Activated CD8-positive, alpha-beta memory T cell treated with anti-CD3 and anti-CD28 coated beads, Interleukin-2, amount 50 U/mL, for 24 hours (primary cell): ENCODE measurements at regions not wholly inside any gene's neighbourhood (a gene's known extent, or its start where the extent isn't known, plus 50 kb on each side); places are given as distances from the start of the nearest gene placed in this dataset.
"Not testable (repeated sequence)": the region's sequence is repeated elsewhere in the genome, so short reads cannot be mapped to it uniquely, and the experiment has no call there.

ENCODE experiments used
- DNase-seq: peaks from one replicate; pipeline ENCODE4 v3.0.0-alpha.2; 2020; ENCODE audit errors: extremely low read depth

DNA sequence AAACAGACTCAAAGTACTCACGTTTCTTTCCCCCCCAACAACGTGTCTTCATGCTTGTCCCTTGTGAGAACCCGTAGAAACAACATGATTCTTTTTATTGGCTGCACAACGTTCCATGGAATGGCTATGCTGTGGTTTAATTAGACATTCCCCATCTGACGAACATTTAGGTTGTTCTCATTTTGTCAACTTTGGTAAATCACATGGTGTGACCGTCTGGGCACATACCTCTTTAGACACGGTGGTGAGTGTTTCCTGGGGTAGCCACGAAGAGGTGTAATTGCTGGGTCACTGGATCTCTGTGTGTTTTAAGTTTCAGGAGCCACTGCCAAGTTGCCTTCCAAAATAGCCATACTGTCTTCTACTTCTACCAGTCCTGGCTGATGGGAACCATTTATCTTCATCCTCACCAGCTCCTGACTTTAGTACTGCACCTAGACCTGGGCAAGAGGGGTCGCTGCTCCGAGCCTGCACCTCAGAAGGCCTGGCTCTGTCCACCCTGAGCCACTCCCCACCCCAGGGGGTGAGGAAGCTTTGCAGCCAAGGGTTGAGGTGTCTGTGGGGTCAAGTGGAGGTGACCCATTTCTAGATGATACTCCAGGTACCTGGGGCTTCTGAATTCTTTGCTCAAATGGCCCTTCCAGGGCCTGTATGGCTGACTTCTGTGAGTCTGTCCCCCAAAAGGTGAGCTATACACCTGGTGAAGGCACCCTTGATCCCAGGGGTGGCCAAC, 84.7 kb downstream of the IRX5 start:
- DNase-seq: no peak

DNA sequence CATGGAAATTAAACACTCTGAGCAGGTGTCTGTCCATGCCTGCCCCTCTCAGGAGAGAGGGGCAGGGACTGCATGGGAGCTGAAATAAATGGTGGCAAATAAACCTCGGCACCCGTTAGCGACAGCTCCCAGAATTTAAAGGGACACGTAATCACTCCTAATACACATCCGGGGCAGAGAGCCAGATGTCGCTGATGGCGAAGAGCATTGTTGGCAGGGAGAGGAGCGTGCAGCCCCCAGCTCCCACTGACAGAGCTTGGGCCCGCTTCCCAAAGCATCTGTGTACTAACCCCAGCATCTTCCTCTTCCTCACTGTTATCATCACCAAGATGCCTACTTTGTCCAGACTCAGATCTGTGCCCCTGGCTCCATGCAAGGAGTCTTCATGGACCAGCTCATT, 85.8 kb downstream of the IRX5 start:
- DNase-seq: no peak

DNA sequence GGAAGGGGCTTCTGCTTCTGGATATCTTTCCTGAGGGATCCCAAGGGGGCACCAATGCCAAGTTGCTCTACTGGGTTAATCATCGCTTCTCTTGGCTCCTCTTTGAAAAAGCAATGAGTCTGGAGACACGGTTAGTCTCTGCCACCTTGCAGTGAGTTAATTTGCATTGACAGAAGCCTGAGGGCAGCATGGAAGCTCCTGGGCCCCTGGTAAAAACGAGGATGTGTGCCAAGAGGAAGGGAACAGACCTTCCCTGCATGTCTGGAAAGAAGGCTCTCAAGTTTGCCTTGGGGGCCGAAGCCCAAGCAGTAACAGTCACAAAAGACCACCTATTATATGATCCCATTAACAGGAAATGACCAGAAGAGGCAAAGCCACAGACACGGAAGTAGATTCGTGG, 86.7 kb downstream of the IRX5 start:
- no peak for DNase-seq

DNA sequence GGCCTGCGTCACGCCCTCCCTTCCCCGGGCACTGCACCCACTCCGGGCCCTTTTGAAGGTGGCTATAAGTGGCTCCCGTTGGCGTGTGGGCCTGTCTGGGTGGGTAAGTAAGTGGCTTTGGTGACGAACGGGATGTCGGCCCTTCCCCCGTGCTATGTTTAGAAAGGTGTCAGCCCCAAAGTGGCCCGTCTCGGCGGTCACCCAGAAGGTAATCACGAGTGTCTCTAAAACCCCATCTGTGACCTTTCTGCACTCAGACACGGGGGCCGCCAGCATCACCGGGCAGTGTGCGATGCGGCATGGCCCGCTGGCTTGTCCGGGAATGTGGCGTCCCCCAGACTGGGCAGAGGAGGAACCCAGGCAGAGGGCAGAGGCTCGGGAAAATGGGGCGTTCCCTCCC, 88.2 kb downstream of the IRX5 start:
- DNase-seq: no peak

DNA sequence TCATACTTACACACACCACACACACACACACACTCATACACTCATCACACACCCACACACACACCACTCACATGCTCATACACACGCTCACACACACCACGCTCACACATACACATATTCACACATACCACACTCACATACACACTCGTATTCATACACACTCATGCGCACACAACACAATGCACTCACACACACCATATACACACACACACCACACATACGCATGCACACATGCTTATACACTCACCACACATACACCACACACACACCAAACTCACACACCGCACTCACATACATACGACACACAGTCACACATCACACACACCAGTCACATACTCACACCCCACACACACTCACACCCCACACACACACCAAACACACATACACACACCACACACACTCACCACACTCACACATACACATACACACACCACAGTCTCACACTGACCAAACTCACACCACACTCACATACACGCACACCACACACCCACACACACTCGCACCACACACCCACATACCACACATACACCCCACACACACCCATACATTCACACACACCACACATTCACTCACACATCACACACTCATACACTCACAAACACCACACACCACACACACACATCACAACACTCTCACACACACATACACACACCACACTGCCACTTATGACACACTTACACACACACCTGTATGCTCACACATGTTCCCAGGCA, 88.9 kb downstream of the IRX5 start:
- no peak for DNase-seq

DNA sequence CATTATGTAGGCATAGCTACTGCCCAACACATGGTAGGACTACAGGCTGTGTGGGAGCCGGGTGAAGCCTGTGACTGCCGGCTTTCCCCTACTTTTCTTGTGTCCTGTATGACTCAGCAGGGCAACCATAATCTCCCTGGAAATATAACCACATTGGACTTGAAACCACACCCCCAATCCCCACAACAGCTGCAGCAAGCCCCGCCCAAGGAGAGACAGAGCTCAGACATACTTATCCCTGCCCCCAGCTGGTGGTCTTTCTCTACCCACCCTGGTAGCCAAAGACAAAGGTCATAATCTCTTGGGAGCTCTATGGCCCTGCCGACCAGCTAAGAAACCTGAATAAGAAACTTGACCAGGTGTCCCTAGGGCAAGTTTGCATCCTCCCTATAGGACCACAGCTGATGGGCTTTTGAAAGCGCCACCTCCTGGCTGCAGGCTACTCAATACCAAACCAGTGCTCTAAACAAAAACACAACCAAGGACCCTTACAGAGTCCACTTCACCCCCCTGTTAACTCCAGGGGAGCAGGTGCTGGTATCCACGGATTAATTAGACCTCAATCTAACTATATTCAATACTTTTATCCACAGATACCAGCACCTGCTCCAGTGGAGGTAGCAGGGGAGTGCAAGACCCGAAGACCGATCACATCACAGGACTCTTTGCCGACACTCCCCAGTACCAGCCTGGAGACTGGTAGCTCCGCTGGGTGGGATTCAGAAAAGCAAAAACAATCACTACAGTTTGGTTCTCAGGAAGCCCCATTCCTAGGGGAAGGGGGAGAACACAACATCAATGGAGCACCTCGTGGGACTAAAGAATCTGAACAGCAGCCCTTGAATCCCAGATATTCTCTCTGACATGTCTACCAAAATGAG, 91.2 kb downstream of the IRX5 start:
- DNase-seq: no peak

DNA sequence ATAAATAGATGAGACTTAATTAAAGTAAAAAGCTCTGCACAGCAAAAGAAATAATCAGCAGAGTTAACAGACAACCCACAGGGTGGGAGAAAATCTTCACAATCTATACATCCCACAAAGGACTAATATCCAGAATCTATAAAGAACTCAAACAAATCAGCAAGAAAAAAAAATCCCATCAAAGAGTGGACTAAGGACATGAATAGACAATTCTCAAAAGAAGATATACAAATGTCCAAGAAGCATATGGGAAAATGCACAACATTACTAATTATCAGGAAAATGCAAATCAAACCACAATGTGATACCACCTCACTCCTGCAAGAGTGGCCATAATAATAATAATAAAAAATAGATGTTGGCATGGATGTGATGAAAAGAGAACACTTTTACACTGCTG, 96.6 kb downstream of the IRX5 start:
- DNase-seq: not testable (repeated sequence)

DNA sequence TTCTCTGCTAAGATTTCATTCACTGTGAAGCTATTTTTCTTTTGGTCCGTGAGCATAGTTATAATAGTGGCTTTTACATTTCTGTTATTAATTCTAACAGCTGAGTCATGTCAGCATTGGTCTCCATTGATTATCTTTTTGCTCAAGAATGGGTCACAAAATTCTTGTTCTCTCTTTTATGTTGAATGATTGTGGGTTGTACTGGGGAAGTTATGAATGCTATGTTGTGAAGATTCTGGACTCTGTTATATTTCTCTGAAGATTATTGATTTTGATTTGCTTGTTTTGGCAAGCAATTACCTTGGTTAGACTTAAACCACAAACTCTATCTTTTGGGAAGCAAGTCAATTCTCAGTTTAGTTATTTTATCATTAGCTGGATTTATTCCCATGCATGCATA, 98.8 kb downstream of the IRX5 start:
- no peak for DNase-seq

DNA sequence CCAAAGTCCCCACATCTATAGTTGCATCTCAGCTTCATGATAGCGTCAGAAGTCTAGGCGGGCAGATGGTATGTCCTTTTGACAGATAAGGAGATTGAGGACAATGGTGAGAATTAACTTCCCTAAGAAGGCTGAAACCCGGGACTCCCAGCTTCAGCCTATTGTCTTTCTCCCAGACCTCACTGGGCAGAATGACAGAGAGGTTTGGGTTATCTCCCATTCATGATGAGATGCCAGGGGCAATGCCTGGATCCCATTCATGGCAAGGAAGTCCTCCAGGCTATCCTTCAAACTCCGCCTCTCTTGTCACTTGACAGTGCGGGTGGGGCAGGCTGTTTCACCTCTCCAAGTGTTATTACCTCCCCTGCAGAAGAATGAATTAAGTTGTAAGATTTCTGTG, 100.3 kb downstream of the IRX5 start:
- no peak for DNase-seq

DNA sequence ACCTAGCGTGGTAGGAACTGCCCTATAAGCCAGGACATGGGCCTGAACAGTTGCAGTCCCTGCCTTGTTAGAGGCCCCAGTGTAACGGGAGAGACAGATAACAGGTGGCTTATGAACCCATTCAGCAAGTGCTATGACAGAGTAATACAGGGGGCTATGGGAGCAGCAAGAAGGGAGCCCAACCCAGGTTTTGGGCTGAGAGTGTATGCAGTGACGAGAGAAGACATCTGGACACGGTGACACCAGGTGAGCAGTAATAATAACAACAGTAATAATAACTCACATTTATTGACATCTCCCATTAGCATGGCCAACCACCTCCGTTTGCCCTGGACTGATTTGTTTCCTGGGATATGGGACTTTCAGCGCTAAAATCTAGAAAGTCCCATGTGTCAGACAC, 100.8 kb downstream of the IRX5 start:
- DNase-seq: no peak

DNA sequence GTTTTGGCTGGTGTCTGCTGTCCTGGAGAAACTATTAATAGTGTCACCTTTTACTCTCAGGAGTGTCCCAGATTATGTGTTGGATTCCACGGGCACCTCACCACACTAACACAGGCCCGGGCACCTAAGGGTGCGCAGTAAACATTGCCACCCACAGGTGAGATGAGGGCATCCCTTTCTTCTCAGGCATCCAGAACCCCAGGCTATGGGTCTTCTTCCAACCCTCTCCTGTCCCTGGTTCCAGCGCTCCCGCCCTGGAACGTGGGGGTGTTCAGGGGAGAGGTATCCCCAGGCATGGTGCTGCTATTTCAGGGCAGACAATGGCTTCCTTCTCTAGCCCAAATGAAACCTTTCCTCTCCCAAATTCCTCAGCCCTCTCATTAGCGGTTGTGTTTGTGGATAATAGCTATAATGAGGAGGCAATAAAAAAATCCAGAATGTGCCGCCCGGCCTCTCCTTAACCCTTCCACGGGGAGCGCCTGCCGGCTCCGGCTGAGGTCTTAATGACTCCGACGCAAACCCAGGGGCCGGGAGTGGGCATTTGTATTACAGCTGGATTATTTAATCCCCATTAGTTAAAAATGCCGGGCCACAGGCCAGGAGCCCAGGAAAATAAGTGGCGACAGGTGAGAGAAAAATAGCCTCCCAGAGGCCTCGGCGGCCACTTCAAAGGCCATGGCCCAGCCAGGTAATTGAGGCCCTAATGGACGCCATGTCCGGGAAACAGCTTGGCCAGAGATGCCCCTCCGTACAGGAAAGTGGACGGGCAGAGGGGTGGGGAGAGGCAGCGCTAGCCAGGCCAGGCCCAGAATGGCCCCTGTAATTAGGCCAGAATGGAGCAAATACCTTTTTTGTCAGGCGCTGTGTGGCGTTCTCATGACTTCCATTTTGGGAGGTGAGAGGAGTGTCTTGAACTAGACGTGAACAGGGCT, 102.8 kb downstream of the IRX5 start:
- DNase-seq: no peak

DNA sequence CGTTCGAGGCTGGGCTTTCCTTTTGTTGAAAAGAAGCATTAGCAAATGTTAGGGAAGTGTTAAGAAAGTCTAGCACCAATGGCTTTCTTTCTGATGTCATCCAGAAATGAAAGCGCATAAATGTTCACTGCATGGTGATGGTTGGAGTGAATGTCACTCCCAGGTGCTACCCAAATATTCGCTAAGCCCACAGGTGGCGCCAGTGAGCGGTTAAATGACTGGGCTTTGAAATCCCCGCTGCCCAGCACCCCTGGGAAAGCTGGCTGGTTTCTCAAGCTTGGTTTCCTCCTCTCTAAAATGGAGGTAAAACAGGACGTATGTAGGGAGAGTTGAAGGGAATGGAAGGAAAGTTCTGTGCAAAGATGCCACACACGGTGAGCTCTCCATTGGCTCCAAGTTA, 104.4 kb downstream of the IRX5 start:
- DNase-seq: no peak

DNA sequence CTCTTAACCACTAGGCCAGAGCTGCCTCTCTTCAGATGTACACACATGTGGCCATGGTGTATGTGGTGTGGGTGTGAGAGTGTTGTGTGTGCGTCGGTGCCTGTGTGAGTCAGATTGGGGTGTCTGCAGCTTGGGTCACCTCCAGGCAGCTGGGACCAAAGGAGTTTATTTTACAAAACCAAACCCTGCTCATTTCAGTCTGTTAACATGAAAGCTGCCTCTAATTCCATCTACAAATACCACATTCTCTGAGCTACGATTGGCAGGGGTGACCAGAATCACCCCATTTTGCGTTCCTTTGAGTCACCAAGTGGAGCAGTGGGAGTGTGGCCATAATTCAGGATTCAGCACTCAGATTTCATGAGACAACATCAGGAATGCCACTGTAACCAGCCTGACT, 105.3 kb downstream of the IRX5 start:
- DNase-seq: no peak

DNA sequence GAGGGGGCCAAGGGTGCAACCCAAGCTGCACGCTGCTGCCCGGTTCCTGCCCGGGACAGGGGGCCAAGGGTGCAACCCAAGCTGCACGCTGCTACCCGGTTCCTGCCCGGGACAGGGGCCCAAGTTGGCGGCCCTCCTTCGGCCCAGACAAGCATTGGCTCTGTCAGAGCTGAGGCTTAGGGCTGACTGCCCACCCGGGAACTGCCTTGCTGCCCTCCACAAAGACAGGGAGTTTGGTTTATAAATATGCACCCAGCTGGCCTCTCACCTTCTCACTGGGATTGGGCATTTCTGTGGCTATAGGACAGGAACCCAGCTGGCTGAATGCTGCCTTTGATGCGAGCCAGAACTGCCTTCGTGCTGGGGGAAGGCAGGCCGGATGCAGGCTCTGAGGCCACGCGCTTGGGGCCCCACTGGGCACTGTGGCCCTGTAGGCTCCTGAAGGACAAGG, 105.7 kb downstream of the IRX5 start:
- no peak for DNase-seq

DNA sequence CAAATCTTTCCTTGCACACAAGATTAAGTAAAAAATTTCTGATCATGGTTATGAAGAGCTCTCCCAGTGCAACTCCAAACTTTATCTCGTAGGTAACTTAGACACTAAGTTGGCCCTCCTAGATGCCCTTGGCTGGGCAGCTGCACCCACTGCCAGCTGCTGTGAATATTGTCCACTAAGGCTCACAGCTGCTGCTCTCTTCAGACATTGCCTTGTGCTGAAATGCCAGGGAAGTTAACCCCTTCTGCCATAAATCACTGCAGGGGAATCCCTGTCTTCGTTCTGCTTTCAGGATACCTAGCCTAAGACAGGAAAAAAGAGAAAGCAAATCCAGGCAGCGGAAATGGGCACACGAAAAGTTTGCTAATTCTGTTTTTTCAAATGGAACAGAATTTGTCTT, 106.4 kb downstream of the IRX5 start:
- no peak for DNase-seq

DNA sequence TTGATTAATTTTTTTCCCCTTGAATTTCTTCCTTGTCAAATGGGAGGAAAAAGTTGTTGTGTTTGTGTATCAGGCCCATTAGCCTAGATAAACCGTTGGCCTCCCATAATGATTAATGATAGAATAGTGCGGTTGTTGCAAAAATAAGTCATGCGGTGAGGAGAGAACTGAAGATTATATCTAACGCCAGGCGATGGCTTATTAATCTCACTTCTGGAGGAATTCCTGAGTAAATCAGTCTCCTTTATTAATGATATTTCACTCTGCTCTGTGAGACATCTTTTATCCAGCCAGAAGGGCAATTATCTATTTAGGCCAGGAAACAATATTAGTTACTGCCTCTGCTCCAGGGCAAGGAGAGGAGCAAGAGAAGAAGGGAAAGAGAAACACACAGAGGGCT, 107.3 kb downstream of the IRX5 start:
- DNase-seq: no peak

DNA sequence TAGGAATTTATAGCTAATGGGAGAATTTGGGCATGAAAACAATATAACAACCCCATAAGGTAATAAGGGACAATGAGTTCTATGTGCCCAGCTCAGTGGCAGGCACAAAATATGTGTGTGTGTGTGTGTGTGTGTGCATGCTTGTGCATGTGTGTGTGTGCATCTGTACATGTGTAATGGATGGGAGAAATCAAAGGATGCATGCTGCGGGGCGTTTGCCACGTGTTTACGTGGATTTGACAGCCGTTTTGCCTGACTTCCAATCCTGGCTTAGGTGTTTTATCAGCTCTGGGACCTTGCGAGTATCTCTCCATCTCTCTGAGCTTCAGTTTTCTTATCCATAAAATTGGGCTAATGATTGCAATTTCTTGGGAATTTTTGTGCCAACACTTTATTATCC, 108.4 kb downstream of the IRX5 start:
- DNase-seq: no peak

DNA sequence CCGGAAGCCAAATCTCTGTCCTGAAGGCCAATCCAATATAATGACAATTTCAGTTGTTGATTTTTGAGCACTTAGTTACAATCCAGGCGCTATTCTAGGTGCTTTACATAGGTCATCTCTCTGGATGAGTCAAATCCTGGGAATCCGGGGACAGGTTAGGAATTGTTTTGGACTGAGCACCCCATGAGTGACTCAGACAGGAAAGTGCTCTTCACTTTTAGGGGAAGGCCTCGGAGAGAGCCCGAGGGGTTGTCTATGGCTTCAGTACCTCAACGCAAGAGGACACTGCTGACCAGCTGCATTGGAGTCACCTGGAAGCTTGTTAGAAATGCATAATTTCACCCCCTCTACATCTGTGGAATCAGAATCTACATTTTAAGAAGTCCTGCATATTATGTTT, 108.8 kb downstream of the IRX5 start:
- DNase-seq: no peak

DNA sequence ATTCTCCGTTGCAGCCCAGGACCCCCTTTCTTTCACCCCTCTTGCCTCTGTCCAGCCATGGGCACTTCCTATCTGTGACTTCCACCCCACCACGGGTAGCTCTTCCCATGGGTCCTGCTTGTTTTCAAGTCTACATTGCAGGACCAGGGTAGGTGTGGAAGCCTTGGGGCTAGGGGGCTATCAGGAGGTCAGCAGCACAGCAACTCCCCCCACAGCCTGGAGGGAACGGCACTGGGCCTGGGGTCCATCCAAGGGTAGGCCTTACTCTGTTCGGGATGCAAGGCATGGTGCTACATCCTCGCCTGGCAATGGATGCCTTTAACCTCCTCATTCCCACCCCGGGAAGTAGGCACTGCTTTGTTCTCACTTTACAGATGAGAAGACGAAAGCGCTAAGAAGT, 109.3 kb downstream of the IRX5 start:
- DNase-seq: no peak

DNA sequence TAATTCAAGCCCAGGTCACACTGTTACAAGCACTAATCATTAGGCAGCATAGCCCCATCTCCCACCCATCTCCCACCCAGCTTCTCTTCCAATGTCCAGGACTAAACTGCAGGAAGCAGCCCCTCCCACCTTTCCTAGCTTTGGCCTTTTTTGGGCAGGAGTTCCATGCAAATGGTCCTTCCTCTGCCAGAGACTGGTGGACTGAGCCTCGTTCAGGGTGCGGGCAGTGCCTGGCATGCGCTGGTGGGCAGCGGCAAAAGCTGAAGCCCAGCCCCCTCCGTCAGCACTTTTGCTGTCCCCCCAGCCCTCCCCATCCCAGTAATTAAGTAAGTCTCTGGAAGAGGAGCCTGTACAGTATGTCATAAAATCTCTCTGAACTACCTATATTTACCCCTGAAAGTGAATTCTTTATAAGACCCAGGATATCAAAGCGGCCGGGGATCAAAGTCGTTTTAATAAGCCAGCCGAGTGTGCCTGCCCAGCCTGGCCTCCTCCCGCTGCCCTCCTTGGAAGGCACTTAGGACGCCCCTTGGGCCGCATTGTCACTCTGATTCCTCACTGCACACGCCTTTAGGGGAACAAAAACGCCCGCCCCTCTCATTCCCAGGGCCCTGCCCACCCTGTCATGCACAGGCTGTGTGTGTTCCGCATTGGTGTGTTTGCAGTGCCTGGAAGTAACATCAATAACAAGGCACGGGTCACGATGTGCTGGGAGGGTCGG, 109.9 kb downstream of the IRX5 start:
- DNase-seq: no peak
